ENCODE measurements at regions not wholly inside any gene's neighbourhood (a gene's known extent, or its start where the extent isn't known, plus 50 kb on each side); places are given as distances from the start of the nearest gene placed in this dataset.

DNA sequence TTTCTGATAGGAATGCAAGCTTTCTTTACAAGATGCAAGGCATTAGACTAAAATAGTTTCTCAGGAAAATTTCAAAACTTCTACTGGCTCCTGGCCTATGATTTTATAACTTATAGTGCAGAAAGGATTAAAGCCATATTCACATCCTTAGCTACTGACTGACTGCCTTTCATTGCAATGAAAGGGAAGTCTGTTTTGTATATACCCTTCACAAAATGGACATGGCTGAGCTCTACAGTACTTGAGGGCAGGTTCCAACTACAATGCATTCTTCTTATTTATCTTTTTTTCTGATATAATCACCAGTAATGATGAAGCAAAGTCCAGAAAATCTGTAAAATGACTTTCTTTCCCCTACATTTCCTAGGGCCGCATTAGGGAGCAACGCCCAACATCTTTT is 100.5 kb upstream of the ESRRG start:
- no peak overlapping the region for H3K4me3 ChIP-seq (ENCODE audit: low read depth, low read length)
- TF ChIP-seq, protein P1, sequence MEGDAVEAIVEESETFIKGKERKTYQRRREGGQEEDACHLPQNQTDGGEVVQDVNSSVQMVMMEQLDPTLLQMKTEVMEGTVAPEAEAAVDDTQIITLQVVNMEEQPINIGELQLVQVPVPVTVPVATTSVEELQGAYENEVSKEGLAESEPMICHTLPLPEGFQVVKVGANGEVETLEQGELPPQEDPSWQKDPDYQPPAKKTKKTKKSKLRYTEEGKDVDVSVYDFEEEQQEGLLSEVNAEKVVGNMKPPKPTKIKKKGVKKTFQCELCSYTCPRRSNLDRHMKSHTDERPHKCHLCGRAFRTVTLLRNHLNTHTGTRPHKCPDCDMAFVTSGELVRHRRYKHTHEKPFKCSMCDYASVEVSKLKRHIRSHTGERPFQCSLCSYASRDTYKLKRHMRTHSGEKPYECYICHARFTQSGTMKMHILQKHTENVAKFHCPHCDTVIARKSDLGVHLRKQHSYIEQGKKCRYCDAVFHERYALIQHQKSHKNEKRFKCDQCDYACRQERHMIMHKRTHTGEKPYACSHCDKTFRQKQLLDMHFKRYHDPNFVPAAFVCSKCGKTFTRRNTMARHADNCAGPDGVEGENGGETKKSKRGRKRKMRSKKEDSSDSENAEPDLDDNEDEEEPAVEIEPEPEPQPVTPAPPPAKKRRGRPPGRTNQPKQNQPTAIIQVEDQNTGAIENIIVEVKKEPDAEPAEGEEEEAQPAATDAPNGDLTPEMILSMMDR (IDR thresholded peaks at IDR 0.05; ENCODE audit: low read depth, low read length): no peak

GRCh38 chr1:216822480-216822879 is 99.3 kb upstream of the ESRRG start:
- no peak overlapping the region for H3K4me3 ChIP-seq (ENCODE audit: low read depth, low read length)
- TF ChIP-seq, protein P1 (IDR thresholded peaks at IDR 0.05; ENCODE audit: low read depth, low read length): no peak

DNA sequence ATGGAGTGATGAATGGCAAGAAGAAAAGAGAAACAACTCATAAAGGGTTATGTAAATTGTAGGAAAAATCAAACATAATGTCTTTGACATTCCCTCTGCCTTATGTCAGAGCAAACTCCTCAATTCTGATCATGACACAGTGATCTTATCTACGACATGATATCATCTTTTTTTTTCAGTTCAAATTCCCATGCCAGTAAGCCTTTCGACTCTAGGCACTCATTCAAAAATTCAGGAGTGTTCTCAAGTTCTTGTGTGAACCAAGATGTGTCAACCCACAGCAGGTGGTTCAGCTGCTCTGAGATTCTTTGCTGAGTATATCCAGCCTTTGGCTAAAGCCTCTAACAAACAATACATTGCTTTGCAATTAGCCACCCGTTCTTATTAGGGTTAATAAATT is 97.1 kb upstream of the ESRRG start:
- H3K4me3 ChIP-seq (ENCODE audit: low read depth, low read length): no peak overlapping the region
- TF ChIP-seq, protein P1 (IDR thresholded peaks at IDR 0.05; ENCODE audit: low read depth, low read length): no peak

DNA sequence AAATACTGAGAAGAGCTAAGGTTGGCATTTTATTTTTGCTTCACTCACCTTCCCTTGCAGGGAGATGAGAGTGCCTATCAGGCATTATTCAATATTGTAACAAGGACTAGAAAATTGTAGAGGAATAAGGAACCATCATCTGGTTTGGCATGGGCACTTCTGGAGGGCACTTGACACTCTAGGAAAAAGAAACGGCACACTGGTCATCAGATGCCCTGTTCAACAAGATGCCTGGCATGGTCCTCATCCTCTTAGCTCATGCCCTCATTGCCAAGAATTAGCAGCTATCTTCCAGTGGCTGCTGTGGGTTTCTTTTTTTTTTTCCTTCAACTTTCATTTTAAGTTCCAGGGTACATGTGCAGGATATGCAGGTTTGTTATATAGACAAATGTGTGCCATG is 95.1 kb upstream of the ESRRG start:
- TF ChIP-seq, protein P1 (IDR thresholded peaks at IDR 0.05; ENCODE audit: low read depth, low read length): no peak
- no peak overlapping the region for H3K4me3 ChIP-seq (ENCODE audit: low read depth, low read length)

GRCh38 chr1:216815260-216816131 is 92.3 kb upstream of the ESRRG start:
- TF ChIP-seq, protein P1 (IDR thresholded peaks at IDR 0.05; ENCODE audit: low read depth, low read length): no peak
- no peak overlapping the region for H3K4me3 ChIP-seq (ENCODE audit: low read depth, low read length)

DNA sequence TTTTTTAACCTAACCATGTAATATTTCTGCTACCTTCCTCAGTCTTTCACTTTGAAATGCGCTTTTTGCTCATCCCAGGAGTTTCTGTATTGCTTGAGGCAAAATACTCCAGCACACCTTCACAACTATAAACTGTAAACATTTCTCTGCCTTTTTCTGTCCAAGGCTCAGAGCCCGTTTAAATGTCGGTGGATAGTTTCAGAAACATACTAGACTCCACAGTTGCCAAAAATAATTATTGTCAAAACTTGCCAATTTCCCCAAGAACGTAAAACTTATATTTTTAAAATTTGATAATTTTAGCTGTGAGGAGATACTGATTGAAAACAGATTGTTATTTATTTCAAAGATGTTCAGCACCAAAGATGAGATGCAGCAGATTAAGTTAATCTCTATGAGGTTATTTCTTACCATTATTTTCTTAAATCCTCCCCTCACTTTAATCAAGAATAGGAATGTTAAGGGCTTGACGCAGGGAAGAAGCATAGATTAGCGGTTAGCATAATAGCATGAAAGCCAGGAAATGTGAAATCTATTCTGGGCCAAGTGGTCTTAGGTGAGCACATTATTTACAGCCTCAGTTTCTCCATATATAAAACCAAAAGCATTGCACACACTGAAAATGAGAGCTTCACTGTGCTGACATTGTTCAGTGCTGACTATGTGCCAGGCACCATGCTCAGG is 91.5 kb upstream of the ESRRG start:
- H3K4me3 ChIP-seq (ENCODE audit: low read depth, low read length): no peak overlapping the region
- TF ChIP-seq, protein P1 (IDR thresholded peaks at IDR 0.05; ENCODE audit: low read depth, low read length): no peak

DNA sequence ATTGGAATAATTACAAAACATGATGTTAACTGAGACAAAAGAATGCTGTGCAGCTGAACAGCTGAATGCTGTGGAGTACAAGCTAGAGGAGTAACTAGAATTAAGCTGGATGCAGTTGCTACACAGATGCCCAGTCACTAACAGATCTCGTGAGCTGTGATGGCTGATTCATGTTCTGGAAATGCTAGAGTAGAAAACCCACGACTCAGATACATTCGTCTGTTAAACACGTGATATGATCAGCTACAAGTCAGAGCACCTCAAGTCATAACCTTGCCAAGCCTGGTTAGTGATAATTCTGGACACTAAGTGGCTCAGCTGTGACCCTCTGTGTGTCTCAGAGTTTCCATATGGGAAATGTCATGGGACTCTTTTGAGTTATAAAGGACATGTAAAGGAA is 89.7 kb upstream of the ESRRG start:
- no peak overlapping the region for H3K4me3 ChIP-seq (ENCODE audit: low read depth, low read length)
- TF ChIP-seq, protein P1 (IDR thresholded peaks at IDR 0.05; ENCODE audit: low read depth, low read length): no peak

Data from WI38 (cell line).